Iris pigment epithelial cell (primary cell): ENCODE measurements at regions not wholly inside any gene's neighbourhood (a gene's known extent, or its start where the extent isn't known, plus 50 kb on each side); places are given as distances from the start of the nearest gene placed in this dataset.

Experiments
- DNase-seq: peaks from one replicate; pipeline ENCODE4 v3.0.0-alpha.2; 2011; ENCODE audit warnings: low read depth

DNA sequence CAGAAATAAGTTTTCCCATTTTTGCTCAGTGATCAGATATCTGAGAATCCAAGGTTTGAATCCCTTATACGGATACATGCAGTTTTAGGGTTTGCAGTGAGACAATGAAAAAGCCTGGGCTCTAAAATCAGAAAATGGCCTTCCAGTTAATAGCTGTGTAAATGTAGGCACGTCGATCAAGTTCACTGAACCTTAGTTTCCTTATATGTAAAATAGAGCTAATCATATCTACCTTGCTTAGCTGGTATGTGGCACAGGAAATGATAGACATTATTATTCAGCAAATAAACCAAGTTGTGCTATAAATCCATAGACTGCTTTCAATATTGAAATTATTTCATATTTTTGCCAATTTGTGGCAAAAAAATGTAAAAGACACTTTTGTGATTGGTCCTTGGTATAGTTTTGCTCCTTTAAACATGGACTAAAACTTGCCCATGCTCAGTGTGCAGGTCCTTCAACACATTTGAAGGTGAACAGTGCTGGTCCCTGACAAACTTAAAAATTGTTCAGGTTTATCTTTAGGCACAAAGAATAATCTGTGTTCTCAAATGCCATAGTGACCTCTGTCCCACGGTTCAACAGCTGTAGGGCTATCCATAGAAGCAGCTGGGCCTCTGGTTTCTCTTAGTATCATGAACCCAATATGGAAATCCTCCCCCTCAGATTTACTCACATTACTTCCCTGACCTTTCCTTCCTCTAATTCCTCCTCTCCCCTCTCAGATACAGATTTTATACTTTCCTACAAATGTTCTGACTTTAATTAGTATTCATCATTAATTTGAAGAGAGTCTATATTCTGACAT lies 51.0 kb downstream of the CCDC54 start:
- no peak for DNase-seq

DNA sequence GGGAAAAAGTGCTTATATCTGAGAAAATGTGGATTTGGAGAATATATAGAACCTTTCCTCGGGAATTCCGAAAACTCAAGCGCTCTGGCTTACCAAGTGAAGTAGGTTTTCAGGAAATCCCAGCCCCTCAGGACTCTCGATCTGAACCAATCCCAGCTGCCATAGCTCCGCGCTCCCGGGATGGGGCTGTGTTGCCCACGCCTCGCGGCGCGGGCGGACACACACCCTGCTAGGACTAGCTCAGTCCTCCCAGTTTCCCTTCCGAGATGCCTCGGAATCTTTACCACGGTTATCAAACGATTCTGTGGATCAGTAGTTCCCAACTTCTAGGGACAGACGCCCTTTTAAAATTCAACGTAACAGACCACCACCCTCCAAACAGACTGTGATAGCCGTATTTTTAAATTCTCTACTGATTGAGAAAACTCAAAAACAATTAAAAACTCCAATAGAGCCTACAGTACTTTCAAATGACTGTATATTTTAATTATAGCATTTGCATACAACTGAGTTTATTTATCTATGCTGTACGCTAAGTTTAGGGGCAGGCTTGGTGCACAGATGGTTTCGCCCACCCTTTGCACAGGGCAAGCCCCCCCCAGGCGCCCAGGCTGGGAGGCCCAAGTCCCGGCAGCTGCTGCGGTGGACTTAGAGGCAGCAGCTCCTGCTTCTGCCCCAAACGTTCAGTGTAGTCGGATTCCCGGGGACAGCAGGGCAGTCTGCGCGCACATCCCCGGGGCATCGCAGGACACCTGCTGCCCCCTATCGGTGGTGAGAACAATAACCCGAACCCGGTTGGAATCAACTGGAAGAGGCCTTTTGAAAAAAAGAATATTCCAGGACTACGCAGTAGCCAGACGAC lies 52.3 kb downstream of the CCDC54 start:
- DNase-seq = peak; percentile 92

DNA sequence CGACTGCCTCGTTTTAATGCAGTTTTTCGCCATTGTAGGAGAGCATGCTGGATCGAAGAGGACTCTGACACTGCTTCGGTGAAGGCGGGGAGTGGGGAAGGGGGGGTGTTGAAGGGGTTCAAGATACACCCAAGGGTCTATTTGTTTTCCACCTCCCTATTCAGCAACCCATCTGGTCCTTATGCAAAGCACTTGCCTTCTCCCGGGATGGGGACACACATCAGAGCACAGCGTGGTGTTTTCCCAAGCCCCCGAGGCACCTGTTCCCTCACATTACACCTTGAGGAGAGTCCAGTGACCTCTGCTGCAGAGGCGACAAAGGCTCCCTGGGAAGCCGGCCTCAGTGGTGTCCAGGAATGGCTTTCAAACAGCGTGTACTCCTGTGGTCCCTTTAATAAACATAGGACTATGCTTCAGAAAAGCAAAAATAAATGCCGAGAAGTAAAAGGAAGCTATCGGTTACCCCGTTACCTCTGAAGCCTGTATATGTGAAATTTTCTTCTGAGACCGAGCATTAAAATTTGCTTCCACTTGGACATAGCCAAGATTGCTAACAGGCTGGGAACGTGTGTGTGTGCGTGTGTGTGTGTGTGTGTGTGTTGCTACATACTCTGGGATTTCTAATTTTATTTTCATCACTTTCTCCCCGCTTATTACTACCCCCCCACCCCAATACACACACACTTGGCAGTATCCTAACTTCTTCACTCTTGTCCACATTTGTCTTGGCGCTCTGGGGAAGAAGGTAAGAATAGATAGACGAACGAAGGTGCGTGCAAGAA lies 53.2 kb downstream of the CCDC54 start:
- peak; percentile 62 for DNase-seq

DNA sequence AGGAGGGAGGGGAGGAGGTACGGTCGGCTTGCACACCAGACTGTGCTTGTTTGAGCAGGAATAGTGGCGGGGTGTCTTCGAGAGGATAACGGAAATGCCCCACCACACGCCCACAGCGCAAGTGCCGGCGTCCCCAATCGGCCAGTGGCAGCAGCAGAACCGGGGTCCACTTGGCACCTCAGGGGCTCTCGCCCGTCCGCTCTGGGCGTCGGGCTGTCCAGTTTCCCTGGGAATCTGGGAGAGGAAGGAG lies 53.7 kb downstream of the CCDC54 start:
- no peak for DNase-seq

DNA sequence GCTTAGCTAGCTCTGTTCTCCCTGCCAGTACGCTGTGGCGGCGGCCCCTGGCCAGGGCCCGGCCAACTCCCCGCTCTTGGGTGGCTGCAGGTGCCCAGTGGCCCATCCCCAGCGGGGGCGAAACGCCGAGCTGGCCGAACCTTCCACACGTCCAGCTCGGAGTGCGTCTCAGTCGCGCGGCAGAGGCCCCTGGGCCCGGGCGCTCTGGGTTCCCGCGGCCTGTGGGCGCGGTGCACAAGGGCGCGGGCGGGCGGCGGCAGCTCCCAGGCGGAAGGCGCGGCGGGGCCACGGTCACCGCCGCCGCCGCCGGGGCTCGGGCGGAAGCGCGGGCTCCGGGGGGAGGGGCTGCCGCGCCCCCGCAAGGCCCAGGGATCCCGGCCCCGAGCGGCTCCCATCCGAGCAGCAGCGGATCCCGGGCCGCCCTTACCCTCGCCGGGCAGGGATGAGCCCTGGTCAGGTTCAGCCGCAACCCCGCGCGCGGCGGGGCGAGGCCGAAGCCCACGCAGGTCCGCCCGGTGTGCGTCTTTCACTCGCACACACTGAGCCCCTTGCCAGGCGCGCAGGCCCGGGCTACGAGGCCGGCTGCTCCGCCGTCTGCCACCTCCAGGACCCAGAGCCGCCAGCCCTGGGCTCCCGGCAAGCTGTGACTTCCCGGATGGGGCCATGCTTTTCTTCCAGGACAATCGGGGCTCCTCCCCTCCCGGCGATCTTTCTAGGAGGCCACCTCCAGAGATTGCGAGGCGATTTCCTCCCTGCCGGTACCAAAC lies 54.2 kb downstream of the CCDC54 start:
- DNase-seq = peak; percentile 51

DNA sequence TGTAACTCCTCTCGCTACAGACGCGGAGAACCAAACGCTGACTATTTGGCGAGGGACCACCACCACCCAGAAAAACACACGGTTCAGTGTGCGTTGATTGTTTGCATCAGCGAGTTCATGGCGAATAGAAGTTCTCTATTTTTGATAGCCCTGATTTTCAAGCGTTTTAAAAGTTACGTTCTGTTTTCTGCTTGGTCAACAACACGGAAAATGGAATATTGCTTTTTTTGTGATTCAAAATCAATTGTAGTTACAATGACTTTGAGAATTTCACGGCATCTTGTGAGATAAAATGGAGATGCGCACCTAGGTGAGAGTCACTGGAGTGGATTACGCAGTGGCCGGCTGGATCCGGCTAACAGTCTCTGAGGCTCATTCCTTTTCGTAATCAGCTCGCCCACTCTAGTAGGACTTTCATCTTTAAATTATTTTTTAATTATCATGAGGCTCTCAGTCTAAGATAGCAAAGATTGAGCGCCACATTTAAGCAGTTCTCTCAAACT lies 54.8 kb downstream of the CCDC54 start:
- peak; percentile 38 for DNase-seq

DNA sequence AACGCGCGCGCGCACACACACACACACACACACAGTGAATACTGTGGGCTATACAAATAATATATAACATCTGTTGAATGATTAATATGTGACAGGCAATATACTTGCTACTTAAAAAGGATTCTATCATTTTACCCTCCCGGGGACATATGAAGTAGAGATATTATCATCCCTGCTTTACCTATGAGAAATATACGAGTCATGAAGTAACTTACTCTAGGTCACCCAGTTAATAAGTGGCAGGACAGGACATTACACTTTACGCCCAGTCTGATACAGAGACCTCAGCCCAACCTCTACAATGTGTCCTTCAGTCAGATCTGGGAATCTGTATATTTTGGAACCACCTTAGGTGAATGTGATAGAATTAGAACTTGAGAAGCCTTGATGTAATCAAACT lies 55.4 kb downstream of the CCDC54 start:
- DNase-seq = no peak

DNA sequence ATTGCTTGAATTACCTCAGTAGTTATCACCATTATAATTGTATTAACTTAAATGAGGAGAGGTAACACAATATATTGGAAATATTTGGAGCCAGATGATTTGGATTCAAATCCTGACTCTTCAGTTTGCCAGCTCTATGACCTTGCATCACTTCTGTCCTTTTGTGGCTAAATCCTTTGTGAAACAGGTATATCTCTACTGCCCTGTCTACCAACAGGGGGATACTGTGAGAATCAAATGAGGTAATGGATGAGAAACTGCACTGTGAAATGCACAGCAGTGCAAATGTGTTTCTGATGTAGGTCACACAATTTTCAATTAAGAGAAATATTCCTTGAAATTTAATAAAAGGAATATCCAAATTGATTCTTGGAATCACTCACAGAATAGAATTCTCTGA lies 58.8 kb downstream of the CCDC54 start:
- no peak for DNase-seq

DNA sequence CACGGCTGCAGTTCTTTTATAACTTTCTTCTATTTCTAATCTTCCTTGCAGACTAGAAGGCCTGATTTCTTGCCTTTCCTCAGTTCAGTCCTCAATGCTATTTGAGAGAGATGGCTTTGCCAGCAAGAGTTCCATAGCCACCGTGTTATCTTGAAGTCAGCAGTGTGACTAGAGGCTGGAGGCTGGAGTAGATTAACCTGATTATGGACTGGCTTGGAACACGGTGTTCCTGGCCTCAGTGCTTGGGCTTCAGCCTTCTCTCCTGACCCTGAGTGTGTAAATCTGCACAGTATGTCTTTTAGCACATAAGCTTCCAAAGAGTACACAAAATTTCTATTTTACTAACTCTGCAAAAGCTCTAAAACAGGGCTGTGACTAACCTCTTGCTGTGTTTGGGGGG lies 61.4 kb downstream of the CCDC54 start:
- no peak for DNase-seq

DNA sequence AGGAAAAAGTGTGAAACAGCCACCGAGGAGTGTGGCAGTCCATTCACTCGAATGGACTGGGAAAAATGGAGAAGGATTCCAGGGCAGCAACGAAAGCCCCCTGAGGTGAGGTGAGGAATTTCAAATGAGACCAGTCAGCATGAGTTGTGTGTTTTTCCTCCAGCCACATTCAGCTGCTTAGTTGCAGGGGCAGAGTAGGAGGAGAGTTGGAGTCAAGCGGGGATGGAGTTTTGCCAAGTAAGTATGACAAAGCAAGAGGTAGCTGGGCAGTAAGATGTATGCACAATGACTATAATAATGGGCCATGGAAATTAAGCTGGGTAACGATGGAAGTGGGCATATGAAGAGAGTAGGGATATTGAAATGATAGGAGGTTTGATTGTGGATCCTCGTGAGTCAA lies 64.4 kb downstream of the CCDC54 start:
- peak; percentile 8 for DNase-seq

DNA sequence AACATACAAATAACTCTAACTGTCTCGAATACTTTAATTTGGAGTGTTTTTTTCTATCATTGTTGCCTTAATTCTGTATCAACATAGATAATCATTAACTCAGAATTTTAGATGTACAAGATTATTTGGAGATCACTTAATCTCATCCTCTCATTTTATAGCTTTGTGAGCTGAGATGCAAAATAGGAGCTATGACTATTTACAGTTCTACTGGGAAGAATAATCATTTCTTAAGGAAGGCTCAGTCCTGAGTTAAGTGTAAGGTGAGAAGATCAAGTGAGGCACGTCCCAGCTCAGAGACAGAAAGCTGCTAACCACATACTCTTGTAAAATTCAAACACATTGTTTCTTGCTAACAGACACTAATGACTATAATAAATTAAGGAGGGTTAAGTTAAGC lies 66.2 kb downstream of the CCDC54 start:
- no peak for DNase-seq

DNA sequence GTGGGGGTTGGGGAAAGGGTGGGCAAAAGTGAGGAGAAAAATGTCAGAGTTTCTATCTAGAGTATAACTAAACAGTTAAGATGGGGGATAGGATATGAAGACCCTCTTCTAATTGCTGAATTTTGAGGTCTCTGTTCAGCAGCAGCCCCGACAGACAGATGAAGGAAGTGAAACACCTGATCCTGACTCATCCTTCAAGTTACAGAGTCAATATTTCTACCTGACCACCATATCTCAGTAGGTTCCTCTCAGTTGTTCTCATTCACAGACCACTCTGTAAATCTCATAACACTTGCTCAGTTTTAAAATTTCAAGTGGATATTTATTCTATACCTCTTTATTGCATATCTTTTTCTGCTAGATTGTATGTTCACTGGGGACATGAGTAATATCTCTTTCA lies 69.5 kb downstream of the CCDC54 start:
- no peak for DNase-seq

DNA sequence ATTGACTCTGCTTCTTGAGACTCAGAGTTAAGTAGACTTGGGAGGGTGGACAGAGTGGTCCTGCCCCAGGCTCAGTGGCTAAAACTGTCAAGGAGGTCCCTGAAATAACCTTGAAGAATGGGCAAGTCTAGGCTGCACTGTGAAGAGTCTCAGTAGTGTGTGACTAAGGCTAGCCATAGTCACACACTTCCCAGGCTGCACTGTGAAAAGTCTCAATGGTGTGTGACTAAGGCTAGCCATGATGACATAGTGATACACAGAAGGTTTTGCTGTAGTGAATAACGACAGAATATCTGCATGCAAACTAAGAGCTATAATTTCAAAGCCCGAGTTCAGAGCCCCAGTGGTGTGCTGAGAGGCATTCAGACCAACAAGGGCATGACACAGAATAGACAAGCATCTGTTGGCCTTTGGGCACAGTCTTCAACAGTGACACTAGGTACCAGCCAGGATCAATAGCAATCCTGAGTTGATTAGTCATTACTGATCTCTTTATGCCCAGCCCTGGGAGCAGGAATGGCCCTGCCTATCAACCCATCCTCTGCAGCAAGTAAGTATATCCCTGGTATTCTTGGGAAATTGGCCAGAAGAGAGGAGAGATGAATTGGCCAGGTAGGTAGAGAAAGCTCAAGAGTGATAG lies 72.4 kb upstream of the BBX start:
- peak; percentile 8 for DNase-seq

DNA sequence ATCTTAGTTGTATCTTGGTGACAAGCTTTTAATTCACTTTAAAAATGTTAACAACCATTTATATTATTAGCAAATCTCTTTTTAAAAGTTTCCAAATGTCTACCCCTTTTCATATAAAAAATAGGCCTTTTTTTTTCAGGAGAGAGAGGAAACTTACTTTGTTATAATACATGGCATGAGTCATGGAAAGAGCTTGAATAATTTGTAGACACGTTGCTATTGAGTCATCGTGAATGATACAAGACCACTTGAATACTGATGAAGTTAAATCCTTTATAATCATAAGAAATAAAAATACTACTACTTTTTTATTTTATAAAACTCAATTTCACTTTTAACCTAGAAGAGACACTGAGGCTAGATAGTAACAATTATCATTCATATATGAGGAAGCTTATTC lies 70.3 kb upstream of the BBX start:
- peak; percentile 82 for DNase-seq

DNA sequence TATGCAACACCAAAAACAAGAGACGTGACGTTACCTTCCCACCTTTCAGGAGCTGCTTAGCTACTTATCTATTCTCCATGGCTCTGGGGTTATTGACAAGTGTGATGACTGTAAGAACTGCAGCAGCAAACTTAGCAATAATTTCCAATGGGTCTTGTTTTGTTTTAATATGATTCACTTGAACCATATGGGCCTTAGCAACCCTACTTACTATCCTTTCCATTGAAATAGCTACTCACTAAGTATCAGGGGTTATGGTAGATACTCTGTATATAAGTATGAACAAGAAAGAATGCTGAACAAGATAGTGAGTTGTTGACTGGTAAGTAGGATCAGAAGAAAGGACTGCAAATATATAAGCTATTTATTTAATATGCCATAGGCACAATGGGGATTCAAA lies 69.3 kb upstream of the BBX start:
- no peak for DNase-seq

DNA sequence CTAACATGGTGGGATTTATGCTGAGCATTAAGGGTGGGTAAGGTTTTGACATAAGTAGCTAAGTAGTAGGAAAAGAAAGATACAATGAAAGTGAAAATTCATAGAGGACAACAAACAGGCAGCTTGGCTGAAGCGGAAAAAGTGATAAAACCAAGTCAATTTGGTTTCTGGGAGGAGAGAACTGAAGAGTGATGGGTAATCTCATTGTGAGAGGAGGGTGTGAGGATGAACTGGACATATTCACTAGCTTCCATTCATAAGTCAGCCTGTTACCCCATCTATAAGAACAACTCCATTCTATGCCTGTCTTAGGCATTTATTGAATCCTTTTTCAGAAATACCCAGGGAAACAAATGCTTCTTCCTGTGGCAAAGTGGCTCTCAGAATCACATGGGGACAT lies 67.1 kb upstream of the BBX start:
- no peak for DNase-seq

DNA sequence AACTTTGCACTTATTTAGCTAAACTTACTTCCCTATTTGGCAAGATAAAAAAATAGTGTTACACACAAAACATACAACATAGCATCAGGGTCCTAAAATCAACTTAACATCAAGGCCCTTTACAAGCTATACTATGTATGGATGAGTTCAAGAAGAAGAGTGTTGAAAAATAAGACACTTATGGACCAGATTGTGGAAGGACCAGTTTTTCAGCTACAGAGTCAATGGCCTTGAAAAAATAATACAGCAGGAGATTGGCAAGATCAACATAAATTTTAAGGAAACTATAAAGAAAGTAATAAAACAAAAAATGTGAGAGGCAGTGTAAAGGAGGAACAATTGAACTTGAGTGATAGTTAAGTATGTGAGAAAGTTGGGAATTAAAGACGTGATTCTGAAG lies 66.3 kb upstream of the BBX start:
- no peak for DNase-seq

DNA sequence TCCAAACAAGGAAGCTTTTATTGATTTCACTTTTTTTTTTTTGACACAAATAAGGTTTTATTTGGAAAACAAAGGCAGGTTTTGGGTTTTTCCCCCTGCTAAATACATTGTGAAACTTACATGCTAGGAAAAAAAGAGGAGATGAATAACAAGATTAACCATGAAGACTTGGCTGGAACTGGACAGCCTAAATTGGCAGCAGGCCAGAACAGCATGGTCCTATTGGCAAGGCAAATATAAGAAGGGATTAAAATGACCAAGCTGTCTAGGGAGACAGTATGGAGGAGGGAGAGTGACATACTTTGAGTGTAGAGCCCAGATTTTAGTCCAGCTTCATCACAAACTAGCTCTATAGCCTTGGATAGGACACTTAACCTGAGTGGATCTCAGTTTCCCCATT lies 63.9 kb upstream of the BBX start:
- DNase-seq = peak; percentile 63

DNA sequence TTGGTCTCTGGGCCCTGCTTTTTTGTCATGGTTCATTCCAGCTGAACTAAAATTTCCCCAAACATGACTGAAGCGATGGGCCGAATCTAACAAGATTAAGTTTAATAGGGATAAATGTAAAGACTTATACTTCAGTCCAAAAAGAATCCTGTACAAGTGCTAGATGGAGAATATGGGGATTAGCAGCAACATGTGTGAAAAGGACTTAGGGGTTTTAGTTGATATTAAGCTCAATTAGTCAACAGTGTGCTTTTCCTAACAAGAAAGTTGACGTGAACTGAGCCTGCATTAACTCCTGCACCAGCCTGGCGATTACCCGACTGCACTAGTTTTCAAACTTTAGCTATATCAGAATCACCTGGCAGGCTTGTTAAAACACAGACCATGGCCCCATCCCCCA lies 61.0 kb upstream of the BBX start:
- no peak for DNase-seq

DNA sequence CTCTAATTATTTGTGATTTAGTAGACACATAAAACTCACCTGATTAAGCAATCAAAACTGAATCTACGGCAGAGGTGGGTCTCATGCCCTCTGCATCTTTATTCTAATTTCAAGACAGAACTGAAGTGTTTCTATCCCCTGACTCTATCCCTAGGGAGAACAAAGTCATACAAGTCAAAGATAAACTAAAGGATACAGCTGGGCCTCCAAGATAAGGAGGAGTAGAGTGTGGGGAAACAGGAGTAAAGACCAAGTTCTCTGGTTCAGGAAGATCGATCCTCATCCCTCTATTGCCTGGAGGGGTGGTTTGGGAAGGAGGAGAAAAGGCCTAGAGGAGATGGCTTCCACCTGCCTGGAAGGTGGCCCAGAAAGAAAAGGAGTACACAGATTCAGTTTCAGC lies 58.7 kb upstream of the BBX start:
- DNase-seq = no peak

DNA sequence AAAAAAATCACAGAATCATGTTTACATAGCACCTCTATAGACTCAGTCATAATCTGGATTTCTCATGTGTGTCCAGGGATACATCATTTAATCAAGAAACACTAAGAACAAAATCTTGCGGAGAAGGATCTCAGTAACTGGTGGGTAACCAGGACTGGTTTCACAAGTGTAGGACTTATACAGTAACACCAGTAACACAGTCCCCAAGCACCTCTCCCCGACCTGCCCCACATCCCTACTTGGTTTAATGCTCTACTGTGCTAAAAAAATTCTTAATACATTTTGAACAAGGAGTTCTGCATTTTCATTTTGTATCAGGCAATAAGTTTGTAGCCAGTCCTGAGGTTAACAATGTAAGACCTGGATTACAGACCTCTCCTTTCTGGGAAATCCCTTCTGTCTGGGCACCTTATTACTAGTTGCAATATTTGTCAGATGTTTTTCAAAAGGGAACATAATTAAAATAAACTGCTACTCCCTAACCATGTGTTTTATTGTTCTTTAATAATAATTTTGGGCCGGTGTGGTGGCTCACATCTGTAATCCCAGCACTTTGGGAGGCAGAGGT lies 57.6 kb upstream of the BBX start:
- DNase-seq = no peak
